ENCODE measurements at regions not wholly inside any gene's neighbourhood (a gene's known extent, or its start where the extent isn't known, plus 50 kb on each side); places are given as distances from the start of the nearest gene placed in this dataset.

DNA sequence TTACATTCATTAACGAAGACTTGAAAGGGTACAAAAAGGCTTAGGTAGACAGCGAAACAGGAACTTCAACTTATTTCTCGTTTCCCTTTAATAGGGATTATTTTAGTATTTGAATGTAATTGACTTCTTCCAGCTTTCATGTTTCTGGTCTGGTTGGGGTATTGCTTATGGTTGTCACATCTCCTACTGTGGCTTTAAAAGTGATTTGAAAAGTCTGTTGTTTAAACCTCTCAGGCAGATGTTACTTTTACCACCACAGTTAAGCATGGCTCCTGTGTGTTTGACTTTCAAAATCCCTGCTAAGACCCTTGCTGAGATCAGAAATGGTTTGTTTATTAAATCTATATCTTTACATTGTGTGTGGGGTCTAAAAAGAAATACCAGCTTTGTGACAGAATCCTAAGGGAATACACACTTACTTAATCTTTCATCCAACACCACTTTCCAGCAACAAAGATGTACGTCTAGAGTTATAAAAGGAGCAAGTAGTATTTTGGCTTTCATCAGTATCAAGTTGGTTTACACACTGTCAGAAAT, 661.2 kb downstream of the FAT4 start:
- no peak for DNase-seq

GRCh38 chr4:125979950-125980349, 665.2 kb downstream of the FAT4 start:
- no peak for DNase-seq

DNA sequence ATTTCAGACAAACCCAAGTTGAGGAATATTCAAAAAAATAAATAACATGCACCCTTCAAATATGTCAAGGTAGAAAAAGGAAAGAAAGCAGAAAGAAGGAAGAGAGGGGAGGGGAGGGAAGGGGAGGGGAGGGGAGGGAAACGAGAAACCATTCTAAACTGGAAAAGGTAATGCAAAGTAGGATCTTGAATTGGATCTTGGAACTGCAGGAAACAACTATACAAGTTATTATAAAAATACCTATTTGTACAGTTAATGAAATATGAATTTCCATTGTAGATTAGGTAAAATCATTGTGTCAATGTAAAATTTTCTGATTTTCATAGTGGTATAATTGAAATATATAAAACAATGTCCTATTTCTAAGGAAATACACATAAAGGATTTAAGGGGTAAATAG, 668.4 kb downstream of the FAT4 start:
- no peak for DNase-seq

- DNase-seq: no peak
Measured at GRCh38 chr4:125985856-125986255, 671.1 kb downstream of the FAT4 start.

DNA sequence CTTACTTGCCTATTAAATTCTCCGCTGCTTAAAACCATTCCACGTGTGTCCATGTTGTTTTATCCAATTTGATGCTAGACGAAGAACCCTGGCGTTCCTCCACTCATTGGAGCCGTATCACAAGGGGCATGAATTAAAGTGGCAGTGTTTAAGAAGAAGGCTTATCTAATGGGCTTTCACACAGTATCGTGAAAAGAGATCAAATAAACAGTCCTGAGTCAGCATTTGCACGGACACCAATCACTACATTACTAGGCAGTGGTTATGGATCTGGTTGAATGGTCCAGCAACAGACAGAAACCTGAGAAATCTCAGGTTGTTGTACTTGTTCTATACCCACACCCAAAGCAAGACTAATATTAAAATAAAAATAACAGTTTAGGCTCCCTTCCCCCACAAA, 671.6 kb downstream of the FAT4 start:
- DNase-seq: no peak

- no peak for DNase-seq
Measured at GRCh38 chr4:125988464-125988863, 673.7 kb downstream of the FAT4 start.

GRCh38 chr4:125991398-125991797, 676.6 kb downstream of the FAT4 start:
- no peak for DNase-seq

- DNase-seq: no peak
Measured at GRCh38 chr4:125992891-125993290, 678.1 kb downstream of the FAT4 start.

- no peak for DNase-seq
Measured at GRCh38 chr4:125994024-125994423, 679.3 kb downstream of the FAT4 start.

DNA sequence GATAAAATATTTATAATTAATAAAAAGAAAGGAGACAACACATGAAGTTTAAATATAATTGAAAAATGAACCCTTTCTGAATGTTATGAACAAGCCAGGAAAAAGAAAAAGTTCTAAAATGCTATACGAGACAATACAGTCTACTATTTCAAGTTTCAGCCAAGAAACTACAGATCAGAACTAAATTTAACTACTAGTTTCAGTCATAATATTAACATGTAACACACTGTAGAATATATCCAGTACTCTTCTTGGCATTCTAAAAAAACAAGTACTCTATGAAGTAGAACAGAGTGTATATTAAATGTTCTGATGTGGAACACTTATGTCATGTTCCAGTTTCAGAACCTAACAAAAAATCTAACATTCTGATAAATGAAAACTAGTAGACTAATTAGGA, 679.7 kb downstream of the FAT4 start:
- no peak for DNase-seq

GRCh38 chr4:126004941-126005340, 690.2 kb downstream of the FAT4 start:
- no peak for DNase-seq

GRCh38 chr4:126007142-126007541, 692.4 kb downstream of the FAT4 start:
- DNase-seq: no peak

GRCh38 chr4:126012691-126013290, 698.0 kb downstream of the FAT4 start:
- DNase-seq: no peak

DNA sequence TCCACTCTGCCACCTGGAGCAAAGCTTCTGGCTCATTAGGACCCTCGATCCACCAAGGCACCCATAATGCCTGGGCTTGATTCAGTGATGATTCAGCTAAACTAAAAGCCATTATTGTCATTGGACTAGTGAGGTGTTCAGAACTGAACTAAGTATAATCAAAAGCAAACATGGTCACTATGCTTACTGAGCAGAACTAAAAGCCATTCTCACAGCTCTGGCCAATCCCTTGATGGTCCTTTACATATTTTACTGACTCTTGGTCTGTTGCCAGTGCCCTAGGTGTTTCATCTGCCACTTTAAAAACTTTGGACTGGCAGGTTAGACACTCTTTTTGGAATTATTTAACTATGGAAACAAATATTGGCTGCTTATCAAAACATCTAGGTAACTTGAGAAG, 703.5 kb downstream of the FAT4 start:
- no peak for DNase-seq

DNA sequence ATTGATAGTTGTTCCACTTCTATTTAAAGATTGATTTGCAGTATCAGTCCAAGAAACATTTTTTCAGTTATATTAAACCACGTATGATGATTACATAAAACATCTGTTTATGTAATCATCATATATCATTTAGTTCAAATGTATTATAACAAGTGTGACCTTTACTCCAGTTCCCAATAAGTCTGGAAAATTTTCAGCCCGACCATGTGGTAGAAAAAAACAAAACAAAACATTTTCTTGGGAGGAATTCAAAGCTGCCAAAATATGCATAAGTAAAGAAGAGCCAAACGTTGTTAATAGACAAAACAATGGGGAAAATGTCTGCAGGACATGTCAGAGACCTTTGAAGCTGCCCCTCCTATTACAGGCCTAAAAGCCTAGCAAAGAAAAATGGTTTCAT, 709.1 kb downstream of the FAT4 start:
- no peak for DNase-seq

DNA sequence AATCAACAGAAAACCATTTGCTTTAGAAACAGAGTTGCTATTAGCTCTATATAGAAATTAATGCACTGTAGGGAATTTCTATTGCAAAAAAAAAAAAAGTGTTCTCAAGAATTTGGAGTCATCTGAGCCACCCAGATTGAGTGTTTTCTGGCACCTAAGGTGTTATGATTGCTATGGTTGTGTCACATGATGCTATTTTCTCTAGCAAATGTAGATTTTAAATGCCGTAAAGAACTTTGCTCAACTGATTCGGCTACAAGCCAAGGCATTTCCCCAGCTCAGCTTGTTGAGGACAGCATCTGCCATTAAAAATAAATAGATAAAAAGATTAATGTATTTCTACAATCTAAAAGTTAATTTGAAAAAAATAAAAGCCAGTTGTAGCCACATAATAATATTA, 712.8 kb downstream of the FAT4 start:
- no peak for DNase-seq

DNA sequence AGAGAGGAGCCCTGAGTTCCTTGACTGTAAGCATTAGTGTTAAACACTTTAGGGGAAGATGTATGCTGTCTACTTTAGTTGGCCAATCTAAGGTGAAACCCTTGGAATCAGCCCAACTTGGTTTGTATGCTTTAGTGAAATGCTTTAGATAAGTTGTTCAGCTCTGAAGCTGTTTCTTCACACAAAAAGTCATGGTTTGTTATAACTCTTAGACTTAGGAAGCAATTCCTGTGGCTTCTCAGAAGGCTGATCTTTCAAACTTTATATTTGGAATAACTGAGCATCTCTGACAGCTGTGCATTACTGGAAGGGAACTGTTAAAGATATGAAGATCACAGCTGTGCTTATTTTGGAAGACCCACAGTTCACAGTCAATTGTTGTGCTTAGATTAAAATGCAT, 714.1 kb downstream of the FAT4 start:
- DNase-seq: no peak

- no peak for DNase-seq
Measured at GRCh38 chr4:126037231-126037630, 722.5 kb downstream of the FAT4 start.

DNA sequence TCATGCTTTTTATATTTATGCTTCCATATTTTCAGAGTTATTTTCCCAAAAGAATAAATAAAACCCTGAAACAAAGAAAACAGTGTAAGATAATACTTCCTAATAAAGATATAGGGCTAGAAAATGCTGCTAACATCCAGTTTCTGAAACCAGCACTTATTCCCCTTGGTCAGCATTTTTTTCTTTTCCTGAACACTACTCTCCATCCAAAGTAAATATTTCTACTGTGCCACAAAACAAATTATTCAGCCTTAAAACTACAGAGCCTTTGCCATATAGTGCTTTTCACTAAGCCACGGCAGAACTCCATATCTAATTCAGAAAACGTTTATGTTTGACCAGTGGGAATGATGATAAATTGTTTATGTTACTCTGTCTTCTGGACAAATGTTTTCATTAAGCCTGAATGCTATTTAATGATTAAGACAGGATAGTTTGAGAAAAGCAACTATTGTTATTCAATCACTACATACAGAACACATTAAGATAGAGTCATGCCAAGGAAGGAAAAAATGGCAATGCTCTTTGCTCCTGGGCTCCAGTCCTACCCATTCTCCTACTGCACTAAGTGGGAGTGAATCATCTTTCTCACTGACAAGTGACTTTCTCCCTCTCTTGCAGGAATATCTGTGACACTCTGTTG, 723.9 kb downstream of the FAT4 start:
- no peak for DNase-seq

- DNase-seq: no peak
Measured at GRCh38 chr4:126046081-126046614, 731.4 kb downstream of the FAT4 start.

- no peak for DNase-seq
Measured at GRCh38 chr4:126047114-126047513, 732.4 kb downstream of the FAT4 start.

DNA sequence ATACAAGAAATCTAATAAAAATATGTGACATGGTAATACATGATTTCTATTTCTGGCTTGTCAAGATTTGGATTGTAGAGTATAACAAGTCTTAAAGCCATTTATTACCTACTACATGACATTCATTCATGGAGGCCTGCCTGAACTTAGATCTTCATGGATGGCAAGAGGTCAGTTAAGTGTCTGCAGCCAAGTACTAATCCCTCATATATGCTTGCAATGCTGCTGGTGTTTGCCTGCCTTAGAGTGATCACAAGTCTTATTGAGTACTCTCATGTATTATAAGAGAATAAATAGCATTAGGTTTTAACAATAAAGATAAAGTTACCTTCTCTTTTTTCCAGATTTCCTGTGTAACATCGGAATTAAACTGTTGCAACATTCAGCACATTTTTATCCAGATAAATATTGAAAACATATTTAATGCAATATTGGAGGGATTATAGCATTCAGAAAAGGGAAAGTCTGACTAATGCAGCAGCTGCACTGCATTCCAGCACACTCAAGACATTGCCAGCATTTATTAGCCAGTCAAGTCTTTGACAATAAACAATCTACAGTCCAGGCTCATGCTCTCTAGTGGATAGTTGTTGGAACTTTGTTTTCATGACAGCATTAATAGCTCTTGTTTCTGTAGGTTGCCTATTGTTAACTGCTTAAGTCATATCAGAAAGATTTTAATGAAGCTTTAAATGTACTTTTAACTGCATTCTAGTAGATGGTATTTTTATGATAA, 737.1 kb downstream of the FAT4 start:
- DNase-seq: no peak

GRCh38 chr4:126056116-126056650, 741.4 kb downstream of the FAT4 start:
- no peak for DNase-seq

Measured in T-helper 2 cell (primary cell).